HUDEP-2 (cell line): ENCODE measurements at regions not wholly inside any gene's neighbourhood (a gene's known extent, or its start where the extent isn't known, plus 50 kb on each side); places are given as distances from the start of the nearest gene placed in this dataset.
"Not testable (repeated sequence)": the region's sequence is repeated elsewhere in the genome, so short reads cannot be mapped to it uniquely, and the experiment has no call there.

Experiments used
- DNase-seq, 76 experiments: peaks; one replicate each; lab custom pipeline; 2025; ENCODE audit not compliant: unreplicated experiment in 76 of 76; lab: John Stamatoyannopoulos, UW

DNA sequence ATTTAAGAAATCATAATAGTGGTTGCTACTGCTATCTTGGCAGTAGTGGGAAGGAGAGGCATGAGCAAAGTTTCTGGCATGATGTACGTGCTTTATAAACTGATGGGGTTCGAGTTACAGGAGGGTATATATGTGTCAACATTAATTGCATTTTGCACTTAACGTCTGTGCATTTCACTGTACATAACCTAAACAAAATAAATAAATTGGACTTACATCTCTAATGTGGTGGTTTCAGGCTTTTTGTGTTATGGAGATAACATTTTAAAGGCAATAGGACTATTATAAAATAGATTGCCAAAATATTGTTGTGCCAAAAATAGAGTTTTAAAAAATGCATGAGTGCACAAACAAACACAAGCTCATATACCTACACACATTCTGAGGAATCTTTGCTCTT is 1001.1 kb upstream of the GJE1 start:
- DNase-seq, result no peak

DNA sequence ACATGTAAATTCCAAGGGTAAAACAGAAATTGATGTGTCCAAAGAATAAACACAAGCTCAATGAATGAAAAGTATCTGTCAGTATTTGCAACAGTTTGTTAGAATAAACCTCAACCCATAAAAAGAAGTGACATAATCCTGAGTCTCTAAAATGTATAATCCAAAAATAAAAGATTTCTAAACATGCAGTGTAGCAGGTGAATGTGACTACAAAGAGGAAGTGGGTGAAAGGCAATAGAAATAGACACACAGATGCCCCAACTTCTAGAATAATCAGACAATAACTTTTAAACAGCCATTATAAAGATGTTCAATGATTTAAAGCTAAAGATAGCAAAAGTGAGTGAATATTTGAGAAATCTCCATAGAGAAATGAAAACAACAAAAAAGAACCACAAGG is 1009.2 kb upstream of the GJE1 start:
- DNase-seq, result no peak

DNA sequence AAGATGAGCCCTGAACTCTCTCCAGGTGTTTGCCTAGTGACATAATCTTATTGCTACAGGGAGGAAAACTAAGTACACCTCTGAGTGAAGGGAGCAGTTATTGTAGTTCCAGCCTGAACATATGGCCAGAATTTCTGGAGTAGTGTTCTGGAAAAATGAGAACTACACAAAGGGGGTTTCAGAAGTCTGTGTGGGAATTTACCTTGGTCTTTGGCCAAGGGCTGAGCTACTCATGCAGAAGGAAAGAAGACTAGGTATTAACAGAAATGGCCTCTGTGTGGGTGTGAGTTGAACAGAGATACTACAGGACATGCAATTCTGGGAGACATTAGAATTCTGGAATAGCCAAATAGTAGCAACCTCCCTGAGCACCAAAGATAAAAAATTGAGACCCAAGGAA is 1009.7 kb upstream of the GJE1 start:
- DNase-seq, result no peak

DNA sequence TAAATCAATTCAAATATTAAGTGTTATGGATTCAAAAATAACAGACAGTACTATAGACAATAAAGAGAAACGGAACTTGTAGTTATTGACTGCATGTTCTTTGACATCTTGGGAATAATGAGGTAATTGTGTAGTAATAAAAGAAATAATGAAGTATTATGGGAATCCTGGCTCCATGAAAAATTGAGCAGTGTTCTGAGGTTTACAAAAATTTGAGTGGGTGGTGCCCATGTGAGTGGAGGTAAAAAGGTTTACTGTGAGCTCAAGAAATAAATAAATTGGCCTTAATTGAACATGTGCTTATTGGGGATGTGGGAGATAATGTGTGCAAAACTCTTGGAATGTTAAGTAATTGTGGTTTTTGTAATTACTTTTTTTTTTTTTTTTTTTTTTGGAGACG is 1013.7 kb upstream of the GJE1 start:
- DNase-seq, result no peak

DNA sequence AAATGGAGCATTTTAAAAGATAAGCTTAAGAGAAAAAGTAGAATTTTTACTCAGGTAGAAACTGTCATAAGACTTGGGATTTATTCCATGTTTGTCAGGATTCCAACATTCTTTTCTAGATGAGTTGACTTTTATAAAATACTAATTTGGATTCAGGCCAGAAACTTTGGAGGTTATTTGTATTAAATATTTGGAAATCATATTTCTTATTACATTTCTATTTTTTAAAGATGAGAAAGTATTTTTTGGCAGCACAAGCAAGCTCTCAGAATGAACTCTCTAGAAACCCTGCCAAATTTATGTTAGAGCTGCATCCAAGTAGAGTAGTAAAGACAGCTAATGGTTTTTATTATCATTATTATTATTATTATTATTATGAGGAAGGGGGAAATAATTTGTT is 1014.9 kb upstream of the GJE1 start:
- no peak for DNase-seq

DNA sequence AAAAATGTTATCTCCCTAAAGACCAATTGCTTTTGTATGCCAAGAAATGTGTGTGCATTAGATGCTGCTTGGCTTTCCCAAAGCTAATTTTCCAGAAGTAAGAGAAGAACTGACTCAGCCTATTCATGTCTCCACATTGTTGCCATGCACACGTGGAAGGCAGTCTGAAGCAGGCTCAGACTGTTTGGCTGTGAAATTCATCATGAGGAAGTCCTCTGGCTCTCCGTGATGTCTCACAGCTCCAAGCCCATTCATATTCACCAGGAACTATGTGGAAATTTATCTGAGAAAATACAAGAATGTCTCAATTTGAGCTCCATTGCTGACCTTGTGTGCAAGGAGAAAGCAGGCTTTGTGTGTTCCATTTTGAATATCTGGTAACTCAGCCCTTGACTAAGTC is 1022.2 kb upstream of the GJE1 start:
- DNase-seq, result no peak

DNA sequence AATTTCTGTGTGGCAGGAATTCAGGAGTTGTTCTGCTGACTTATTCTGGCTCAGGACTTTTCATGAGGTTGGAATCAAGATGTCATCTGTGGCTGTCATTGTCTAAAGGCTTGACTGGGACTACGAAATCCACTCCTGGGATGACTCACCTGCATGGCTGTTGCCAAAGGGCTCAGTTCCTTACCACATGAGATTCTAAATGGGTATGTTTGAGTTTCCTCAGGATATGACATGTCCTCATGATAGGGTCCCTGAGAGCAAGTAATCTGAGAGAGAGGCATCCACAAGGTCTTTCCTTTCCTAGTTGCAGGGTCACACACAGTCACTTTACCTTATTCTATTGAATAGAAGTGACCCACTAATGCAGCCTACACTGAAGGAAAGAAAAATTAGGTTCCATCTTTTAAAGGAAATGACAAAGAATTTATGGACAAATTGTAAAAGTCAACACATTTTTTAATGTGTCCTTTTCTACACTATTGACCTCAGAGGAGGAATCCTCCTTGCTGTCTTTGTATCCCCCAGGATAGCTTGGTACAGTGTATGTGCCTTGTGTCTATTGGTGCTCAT is 1025.0 kb upstream of the GJE1 start:
- no peak for DNase-seq

DNA sequence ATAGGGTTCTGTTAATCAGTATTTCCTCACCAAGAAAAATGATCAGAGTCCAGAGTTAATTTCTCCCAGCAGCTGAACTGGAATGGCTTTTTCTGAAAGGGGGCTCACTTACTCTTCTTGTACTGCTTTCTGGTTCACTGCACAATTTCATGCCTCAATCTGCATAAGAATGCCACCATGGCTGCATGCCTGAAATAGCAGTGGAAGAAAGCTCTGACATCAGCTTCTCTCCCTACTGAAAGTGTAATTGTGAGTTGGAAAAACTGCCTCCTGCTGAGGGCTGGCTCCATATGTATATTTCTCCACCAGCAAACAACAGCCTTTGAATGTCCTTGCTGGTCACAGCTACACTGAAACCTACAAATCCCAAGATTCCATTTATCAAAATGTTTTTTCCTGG is 1027.2 kb upstream of the GJE1 start:
- DNase-seq, result no peak

DNA sequence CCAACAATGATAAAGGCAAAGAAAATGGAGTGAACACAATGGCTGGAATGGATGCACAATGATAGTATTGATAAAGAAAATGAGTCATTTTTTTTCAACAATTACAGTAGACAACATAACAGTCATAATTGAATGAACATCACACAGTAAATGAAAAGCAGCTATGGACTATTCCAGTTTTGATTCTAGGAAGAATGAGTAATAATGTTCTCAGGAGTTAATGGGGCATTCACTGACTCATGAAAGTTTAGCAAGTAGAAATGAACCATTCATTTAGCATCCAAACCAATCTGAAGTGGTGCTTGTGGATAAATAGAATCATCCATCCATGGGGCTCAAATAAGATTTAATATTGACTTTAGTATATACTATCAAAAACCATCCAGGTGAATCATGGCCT is 1029.5 kb upstream of the GJE1 start:
- no peak for DNase-seq

DNA sequence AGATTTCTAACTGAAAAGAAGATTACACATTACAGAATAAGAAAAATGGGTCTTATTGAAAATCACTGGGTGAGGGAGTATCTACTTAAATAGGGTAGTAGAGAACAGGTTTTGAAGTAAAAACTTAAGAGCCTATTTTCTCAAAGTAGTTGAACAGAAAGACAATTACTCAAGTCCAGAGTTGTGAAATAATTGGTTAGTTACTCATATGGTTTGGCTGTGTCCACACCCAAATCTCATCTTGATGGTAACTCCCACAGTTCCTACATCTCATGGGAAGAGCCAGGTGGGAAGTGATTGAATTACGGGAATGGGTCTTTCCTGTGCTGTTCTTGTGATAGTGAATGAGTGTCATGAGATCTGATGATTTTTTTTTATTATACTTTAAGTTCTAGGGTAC is 1035.3 kb upstream of the GJE1 start:
- DNase-seq, result no peak

DNA sequence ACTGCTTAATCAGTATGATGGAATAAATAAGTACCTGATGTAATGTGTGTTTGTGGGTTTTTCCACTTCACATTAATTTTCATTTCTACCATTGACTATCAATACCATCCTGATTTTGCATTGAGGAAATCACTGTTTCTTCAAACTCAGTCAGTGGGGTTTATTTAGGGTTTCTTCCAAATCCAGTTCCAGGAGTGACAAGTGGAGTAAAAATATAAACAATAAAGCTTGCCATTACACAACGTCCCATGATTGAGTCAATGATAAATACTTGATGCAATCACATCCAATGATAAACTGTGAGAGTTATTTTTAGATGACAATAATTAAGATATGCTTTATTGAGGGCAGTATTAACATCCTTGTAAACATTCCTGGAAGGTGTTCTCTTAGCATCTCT is 1037.4 kb upstream of the GJE1 start:
- DNase-seq, result no peak

DNA sequence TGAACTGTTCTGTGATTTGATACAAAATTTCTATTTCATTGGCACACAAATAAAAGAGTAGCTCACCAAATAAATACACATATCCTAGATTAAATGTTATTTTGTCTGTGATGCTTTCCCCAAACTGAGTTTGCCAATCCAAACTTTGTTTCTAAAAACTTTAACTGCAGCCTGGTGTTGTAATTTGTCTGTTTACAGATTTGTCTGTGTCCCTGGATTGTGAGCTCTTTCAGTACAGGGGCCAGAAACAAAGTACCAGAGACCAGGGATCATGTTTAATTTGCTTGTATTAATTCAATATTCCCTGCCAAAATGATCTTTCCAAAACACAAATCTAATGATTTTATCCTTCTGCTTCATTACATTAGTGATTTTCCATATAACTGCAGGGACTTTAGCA is 1044.6 kb upstream of the GJE1 start:
- DNase-seq, result no peak

DNA sequence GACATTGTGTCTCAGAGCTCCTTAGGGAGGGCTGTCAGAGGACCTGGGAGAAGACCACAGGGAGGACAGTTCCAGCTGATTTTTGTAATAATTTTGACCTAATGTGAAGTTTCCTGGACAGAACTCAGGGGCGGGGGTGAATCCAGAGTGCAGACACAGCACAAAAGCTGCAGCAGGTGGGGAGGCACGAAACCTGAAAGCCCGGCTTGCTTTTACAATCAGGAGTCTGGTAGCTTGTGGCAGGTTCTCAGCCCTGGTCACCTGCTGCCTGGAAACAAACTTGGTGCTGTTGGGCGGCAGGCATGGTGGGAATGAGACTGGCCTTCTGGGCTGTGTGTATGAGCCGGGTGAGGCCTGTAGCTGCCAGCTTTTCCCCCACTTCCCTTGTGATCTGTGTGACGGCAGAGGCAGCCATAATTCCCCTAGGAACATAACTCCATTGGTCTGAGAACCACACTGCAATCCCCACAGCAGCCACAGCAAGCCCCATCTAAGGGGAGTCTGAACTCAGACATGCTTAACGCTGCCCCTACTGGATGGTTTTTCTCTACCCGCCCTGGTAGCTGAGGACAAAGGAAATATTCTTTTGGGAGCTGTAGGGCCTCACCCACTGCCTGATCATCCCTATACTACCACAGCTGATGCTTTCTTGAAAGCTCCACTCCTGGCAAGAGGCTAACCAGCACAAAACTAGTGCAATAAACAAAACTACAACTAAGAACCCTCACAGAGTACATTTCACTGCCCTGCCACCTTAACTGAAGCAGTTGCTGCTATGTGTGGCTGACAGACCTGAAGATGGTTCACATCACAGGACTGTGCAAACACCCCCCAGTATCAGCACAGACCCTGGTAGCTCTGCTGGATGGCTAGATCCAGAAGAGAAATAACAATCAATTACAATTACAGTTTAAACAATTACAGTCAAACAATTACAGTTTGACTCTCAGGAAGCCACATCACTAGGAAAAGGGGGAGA is 1055.1 kb upstream of the GJE1 start:
- peak in 10 of 76 experiments; percentile 5 to 76 (median 48) for DNase-seq

DNA sequence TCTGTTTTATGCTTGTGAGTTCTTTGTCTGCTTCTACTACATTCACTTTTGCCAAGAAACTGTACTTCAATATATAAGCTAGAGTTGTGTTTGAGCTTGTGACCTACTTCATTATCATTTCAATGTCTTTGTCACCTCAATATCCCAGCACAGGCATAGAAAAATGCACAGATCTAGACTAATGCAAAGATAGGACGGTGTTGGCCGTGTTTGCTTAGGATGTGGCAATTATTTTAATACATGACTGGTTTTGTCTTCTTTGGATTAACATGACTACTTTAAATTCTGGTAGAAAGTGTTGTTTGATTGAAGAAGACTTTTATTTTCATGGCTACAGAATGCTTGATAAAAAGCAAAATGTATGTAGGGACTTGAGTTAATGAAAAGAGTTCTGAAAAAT is 1075.0 kb upstream of the GJE1 start:
- no peak for DNase-seq

DNA sequence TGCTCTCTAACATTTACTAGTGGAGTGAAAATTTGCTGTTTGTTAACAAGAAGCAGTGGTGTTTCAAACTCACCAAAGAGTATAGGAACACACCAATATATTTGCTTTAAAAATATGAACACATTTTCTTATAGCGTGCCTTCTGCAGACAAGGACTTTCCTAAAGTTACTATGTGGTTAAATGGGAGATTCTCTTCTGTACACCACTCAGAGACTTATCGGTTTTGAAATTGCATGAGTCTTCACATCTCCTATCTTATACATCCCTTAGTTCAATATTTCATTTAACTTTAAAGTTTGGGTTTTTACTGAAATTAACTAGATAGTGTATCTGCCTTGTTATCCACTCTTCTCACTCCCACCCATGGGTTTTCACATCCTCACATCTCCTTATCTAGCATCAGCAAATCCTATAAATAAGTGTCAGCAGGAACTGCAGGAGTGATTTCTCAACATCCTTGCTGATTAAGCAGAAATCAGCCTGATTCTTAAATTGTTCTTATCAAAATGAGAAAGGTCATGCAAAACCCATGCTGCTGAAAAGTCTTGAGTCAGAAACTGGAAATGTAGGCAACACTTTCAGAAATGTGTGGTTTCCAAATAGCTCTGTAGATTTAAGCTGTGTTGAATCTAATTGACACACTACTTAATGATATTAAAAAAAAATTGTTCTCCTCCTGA is 1075.6 kb upstream of the GJE1 start:
- no peak for DNase-seq

DNA sequence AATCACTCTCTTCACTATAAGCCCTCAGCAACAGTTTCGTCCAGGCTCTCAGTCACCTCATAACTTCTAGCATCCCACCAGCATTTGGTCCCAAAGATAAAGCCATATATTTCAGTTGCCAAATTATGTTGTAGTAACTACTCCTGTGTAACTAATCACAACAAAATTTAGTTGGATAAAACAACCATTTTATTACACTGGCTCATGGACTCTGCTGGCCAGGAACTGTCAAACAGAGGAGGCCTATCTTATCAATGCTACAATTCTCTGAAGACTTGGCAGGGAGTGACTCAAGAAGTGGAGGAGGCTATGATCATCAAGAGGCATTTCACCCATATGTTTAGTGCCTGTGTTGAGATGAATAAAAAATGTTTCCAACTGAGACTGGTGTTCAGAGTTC is 1082.3 kb upstream of the GJE1 start:
- peak in 15 of 76 experiments; percentile 2 to 94 (median 71) for DNase-seq

DNA sequence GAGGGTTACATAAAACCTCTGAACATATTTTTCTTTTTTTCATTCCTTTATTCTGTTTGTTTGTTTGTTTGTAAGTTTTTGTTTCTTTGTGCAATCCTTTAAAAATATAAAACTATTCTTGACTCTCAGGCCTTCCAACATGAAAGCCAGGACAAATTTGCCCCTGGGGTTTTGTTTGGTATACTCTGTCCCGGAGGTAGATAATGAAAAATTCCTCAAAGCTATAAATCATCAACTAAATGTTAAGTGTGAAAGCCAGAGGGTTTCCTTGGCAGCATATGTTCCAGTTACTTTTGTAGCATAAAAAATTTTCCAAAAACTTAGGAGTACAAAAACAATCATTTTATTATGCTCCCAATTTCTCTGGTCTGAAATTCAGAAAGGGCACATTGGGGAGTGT is 1084.3 kb upstream of the GJE1 start:
- no peak for DNase-seq

DNA sequence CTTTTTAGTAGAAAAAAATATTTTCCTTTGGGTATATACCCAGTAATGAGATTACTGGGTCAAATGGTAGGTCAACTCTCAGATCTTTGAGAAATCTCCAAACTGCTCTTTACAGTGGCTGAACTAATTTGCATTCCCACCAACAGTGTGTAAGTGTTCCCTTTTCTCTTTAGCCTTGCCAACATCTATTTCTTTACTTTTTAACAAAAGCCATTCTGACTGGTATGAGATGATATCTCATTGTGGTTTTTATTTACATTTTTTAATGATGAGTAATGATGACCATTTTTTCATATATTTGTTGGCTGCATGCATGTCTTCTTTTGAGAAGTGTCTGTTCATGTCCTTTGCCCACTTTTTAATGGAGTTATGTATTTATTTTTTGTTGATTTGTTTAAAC is 1086.2 kb upstream of the GJE1 start:
- DNase-seq, result not testable (repeated sequence)

DNA sequence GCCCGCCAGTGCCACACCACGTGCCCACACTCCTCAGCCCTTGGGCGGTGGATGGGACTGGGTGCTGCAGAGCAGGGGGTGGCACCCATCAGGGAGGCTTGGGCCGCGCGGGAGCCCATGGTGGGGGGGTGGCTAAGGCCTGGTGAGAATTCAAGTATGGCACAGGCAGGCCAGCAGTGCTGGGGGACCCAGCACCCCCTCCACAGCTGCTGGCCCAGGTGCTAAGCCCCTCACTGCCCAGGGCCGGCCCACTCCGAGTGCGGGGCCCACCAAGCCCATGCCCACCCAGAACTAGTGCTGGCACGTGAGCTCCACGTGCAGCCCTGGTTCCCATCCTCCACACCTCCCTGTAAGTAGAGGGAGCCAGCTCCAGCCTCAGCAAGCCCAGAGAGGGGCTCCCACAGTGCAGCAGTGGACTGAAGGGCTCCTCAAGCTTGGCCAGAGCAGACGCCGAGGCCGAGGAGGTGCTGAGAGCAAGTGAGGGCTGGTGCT is 1091.1 kb upstream of the GJE1 start:
- no peak for DNase-seq

DNA sequence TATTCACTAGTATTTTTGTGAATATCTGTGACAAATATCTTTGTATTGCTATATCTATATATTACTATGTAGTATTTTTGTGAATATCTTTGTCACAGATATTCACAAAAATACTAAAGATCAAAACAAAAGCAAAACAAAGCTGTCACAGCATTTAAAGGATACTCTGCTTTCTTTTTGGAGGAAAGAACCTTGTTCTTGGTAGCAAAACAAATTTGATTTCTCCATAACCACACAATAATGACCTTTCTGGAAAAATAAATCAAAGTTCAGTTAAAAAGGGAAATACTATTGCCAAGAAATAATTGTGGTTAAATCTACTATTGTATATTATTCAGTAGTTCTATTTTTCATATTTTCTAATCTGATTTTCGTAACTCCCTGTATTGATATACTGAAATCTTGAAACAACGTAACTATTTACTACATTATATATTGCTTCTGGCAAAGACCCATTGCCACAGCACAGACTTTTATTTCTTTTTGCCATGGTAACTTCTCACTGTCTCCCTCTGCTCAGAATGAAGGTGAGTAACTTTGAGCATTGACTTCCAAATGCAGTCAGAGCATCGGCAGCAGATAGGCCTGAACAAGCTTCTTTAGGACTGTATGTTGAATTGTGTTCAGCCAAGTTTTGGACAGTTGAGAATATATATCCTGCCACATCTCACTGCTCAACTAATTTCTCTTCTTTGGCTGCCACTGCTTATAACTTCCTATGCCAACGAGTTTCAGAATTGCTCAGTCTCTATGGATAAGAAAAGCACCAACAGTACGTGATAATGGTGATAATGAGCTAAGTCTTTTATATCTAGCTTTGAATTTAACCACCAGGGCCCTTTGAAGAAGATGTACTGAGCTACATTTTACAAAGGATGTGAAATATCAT is 1097.2 kb upstream of the GJE1 start:
- DNase-seq, result no peak

DNA sequence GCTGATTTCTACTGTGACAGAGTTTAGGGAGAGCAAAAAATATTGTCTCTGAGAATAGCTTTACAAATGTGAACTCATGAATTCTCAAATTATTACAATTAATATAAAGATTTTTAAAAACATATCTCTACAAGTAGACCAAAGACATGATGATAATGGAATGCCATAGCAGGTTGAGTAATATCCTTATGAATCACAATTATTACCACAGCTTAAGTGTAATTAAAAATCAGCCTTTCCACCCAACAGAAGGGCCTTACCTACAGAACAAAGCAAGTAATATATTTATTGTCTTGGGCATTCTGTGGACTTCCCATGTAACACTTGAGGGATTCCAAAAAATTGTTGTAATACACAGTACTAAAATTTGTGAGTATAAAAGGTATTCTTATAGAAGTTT is 1099.6 kb upstream of the GJE1 start:
- DNase-seq, result no peak
